Fibroblast of skin of right biceps (primary cell): ENCODE measurements at regions not wholly inside any gene's neighbourhood (a gene's known extent, or its start where the extent isn't known, plus 50 kb on each side); places are given as distances from the start of the nearest gene placed in this dataset.

ENCODE experiments used
- DNase-seq: peaks from one replicate; pipeline ENCODE4 v3.0.0-alpha.2; 2013

- no peak for DNase-seq
Observed at GRCh38 chr4:24144381-24144780, 254.5 kb upstream of the PPARGC1A start.

GRCh38 chr4:24143741-24144140, 253.9 kb upstream of the PPARGC1A start:
- DNase-seq: no peak

GRCh38 chr4:24141836-24142235, 252.0 kb upstream of the PPARGC1A start:
- DNase-seq: peak; percentile 8

GRCh38 chr4:24140892-24141291, 251.0 kb upstream of the PPARGC1A start:
- no peak for DNase-seq

- no peak for DNase-seq
Observed at GRCh38 chr4:24137671-24138601, 248.1 kb upstream of the PPARGC1A start.

GRCh38 chr4:24131954-24132673, 242.3 kb upstream of the PPARGC1A start:
- DNase-seq: no peak

- no peak for DNase-seq
Observed at GRCh38 chr4:24130637-24131036, 240.8 kb upstream of the PPARGC1A start.

- no peak for DNase-seq
Observed at GRCh38 chr4:24126776-24127175, 236.9 kb upstream of the PPARGC1A start.

- peak; percentile 56 for DNase-seq
Observed at GRCh38 chr4:24121395-24122175, 231.7 kb upstream of the PPARGC1A start.

- no peak for DNase-seq
Observed at GRCh38 chr4:24117975-24118374, 228.1 kb upstream of the PPARGC1A start.

- DNase-seq: no peak
Observed at GRCh38 chr4:24116107-24116506, 226.3 kb upstream of the PPARGC1A start.

GRCh38 chr4:24114919-24115500, 225.2 kb upstream of the PPARGC1A start:
- no peak for DNase-seq

- DNase-seq: no peak
Observed at GRCh38 chr4:24114444-24114843, 224.6 kb upstream of the PPARGC1A start.

- DNase-seq: peak; percentile 57
Observed at GRCh38 chr4:24112466-24112865, 222.6 kb upstream of the PPARGC1A start.

- DNase-seq: no peak
Observed at GRCh38 chr4:24108567-24108966, 218.7 kb upstream of the PPARGC1A start.

GRCh38 chr4:24105327-24106038, 215.6 kb upstream of the PPARGC1A start:
- peak; percentile 98 for DNase-seq

GRCh38 chr4:24104158-24104565, 214.3 kb upstream of the PPARGC1A start:
- DNase-seq: peak; percentile 74

- peak; percentile 53 for DNase-seq
Observed at GRCh38 chr4:24103434-24104157, 213.7 kb upstream of the PPARGC1A start.

- DNase-seq: no peak
Observed at GRCh38 chr4:24102621-24103020, 212.8 kb upstream of the PPARGC1A start.

GRCh38 chr4:24096603-24097002, 206.8 kb upstream of the PPARGC1A start:
- DNase-seq: no peak

- peak; percentile 50 for DNase-seq
Observed at GRCh38 chr4:24094726-24095125, 204.9 kb upstream of the PPARGC1A start.
